Astrocyte of the cerebellum (primary cell): ENCODE measurements at regions not wholly inside any gene's neighbourhood (a gene's known extent, or its start where the extent isn't known, plus 50 kb on each side); places are given as distances from the start of the nearest gene placed in this dataset.

Experiments used
- DNase-seq: peaks from one replicate; pipeline ENCODE4 v3.0.0-alpha.2; 2011; ENCODE audit warnings: low read depth
- H3K4me3 ChIP-seq: 2 replicates; pipeline ENCODE4 v1.5.1; 2011; ENCODE audit warnings: mild to moderate bottlenecking, low read depth, low read length, moderate library complexity
- CTCF ChIP-seq: IDR thresholded peaks from 2 replicates; pipeline ENCODE4 v1.5.1; 2012; ENCODE audit warnings: low read length, low read depth, moderate library complexity, mild to moderate bottlenecking; ENCODE audit errors: missing control alignments
- in situ Hi-C: cut with HindIII; loops from 2 replicates; pipeline ENCODE4 v1.10.0; 2017; ENCODE audit warnings: low sequenced_read_pairs

- DNase-seq: no peak
- no peak for TF ChIP-seq CTCF
- in situ Hi-C loops: no loop called here
Observed at GRCh38 chr13:22220151-22221135, 549.6 kb downstream of the FGF9 start.

DNA sequence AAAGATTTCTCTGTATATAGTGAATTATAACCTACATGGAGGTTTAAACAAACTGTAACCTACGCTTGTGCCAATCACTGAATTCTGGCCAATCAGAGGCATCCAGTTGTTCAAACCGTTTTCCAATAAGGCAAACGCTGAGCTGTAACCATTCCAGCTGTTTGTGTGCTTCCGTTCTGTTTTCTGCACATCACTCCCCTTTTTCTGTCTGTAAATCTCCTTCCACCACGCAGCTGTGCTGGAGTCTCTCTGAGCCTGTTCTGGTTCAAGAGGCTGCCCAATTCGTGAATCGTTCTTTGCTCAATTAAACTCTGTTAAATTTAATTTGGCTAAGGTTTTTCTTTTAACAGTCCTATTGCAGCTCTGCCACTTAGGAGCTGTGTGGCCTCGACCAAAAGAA, 552.5 kb downstream of the FGF9 start:
- no peak overlapping the region for H3K4me3 ChIP-seq

More at GRCh38 chr13:22220151-22221135, 549.6 kb downstream of the FGF9 start:
- no peak overlapping the region for H3K4me3 ChIP-seq

DNA sequence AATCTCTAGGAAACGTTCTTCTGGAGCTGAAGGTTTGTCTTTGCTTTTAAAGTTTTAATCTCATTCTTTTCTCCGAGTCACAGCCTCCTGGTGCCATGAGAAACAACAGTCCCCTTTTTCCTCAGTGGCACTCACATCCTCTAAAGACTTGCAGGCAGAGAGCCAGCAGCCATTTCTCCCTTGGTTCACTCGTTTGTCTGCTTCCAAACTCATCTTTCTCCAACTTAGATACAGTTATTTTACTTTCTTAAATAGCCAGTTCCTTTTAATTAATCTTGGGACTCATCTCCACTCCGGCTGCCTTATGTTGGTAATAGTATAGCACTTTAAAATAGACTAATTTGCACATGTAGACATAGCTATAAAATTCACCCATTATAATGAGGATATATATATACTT, 555.2 kb downstream of the FGF9 start:
- TF ChIP-seq CTCF: no peak
- DNase-seq: no peak
- in situ Hi-C loops: no loop called here
- H3K4me3 ChIP-seq: no peak overlapping the region

More for the DNA sequence above, 552.5 kb downstream of the FGF9 start:
- in situ Hi-C loops: no loop called here
- TF ChIP-seq CTCF: no peak
- DNase-seq: no peak

DNA sequence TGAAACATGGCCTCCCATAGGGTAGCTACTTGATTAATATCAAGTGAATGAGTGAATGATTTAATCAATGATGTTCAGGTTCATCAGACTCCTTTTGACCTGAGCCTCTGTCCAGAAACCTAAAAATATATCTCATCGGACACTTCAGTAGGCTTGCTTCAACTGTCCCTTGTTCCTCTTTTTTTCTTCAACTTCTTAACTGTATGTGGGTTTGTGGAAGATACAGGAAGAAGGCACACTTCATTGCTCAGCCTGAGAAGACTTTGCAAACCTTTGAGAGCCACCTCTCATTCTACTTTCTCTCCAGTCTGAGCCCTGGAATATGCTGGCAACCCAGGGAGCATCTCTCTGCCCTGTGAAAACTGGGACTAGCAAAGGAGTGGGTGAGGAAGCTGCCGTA, 557.0 kb downstream of the FGF9 start:
- no peak for DNase-seq
- in situ Hi-C loops: no loop called here
- H3K4me3 ChIP-seq: no peak overlapping the region
- TF ChIP-seq CTCF: no peak

DNA sequence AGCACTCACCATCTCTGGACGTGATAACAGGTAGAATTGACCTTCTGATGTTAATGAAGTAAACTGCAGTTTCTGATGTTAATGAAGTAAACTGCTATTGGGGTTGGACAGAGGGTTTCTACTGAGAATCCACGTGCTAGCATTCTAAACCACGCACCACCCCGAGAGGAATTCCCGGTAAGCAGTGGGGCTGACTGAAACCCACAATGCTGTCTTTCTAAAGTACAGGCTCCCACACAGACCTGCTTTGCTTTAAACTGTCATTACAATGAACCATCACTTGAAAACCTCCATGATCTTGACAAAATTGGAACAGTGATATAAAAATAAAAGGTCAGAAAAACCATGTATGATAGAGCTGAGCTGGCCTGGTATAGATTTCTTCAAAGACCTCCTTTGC, 559.0 kb downstream of the FGF9 start:
- no peak for TF ChIP-seq CTCF
- DNase-seq: no peak
- H3K4me3 ChIP-seq: no peak overlapping the region
- in situ Hi-C loops: no loop called here

DNA sequence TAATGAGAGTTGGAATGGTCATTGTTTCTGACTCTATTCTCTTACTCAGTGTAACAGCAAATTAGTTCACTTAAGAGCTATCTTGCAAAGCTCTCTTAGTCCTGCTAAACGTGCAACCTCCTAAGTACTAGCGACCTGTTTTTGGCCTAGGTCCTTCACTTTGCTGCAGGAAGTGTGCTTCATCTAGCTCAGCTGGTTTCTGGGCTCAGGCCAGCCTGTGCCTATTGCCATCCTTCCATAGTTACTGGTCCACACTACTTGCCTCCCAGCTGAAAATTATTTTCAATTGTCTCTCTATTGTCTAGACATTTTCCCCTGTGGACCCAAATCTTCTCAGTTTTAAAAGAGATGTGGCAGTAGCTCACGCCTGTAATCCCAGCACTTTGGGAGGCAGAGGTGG, 561.3 kb downstream of the FGF9 start:
- no peak overlapping the region for H3K4me3 ChIP-seq
- TF ChIP-seq CTCF: no peak
- no peak for DNase-seq
- in situ Hi-C loops: no loop called here
